HEK293 (cell line): ENCODE measurements at regions not wholly inside any gene's neighbourhood (a gene's known extent, or its start where the extent isn't known, plus 50 kb on each side); places are given as distances from the start of the nearest gene placed in this dataset.

Experiments
- CTCF ChIA-PET: fragments of 350-600 bp; formaldehyde crosslinking; extraction: SDS; loops from one replicate; lab custom pipeline; 2021; ENCODE audit warnings: antibody characterized with exemption; lab: Yijun Ruan, JAX
- POLR2A ChIA-PET: fragments of 300-600 bp; formaldehyde crosslinking; extraction: SDS; loops from one replicate; lab custom pipeline; 2020; ENCODE audit warnings: antibody characterized with exemption, inconsistent platforms; lab: Yijun Ruan, JAX
- H3K27ac ChIP-seq: fragments of 200-500 bp; sonication (Bioruptor generic); 2 replicates; pipeline ENCODE4 v1.5.1; 2014; ENCODE audit warnings: low read depth, low read length, control low read depth, inconsistent platforms; ENCODE audit errors: extremely low read depth
- H3K36me3 ChIP-seq, 2 experiments: fragments of 200-500 bp in 1 of 2; sonication (Bioruptor generic) in 1 of 2; 1 replicate in 1 of 2; 2 replicates in 1 of 2; pipeline ENCODE4 v1.5.1; 2014 to 2017; ENCODE audit warnings: inconsistent platforms in 2 of 2, low read length in 2 of 2; ENCODE audit not compliant: control insufficient read depth in 2 of 2, insufficient read depth in 1 of 2
- H3K4me1 ChIP-seq: fragments of 200-500 bp; sonication (Bioruptor generic); 2 replicates; pipeline ENCODE4 v1.5.1; 2014; ENCODE audit warnings: mild to moderate bottlenecking, low read length, inconsistent platforms; ENCODE audit not compliant: control insufficient read depth, insufficient read depth
- H3K4me3 ChIP-seq: 2 replicates; pipeline ENCODE4 v1.5.1; 2011; ENCODE audit warnings: low read depth, mild to moderate bottlenecking, control low read depth, low read length, moderate library complexity
- H3K9me3 ChIP-seq: fragments of 200-500 bp; sonication (Bioruptor generic); 2 replicates; pipeline ENCODE4 v1.5.1; 2014; ENCODE audit warnings: low read depth, low read length, inconsistent platforms; ENCODE audit not compliant: control insufficient read depth, insufficient read depth
- AEBP2 ChIP-seq: fragments of 450-650 bp; formaldehyde crosslinking; IDR thresholded peaks from 2 replicates; pipeline ENCODE4 v1.5.1; 2016; ENCODE audit warnings: missing biosample characterization, missing genetic modification characterization, borderline replicate concordance
- BCL11B ChIP-seq: fragments of 450-650 bp; formaldehyde crosslinking; IDR thresholded peaks from 2 replicates; pipeline ENCODE4 v1.5.1; 2016; ENCODE audit warnings: low read depth, missing biosample characterization, missing genetic modification characterization
- GFI1B ChIP-seq: fragments of 450-650 bp; formaldehyde crosslinking; IDR thresholded peaks from 2 replicates; pipeline ENCODE4 v1.5.1; 2016; ENCODE audit warnings: missing biosample characterization, missing genetic modification characterization
- GLI4 ChIP-seq: fragments of 450-650 bp; formaldehyde crosslinking; IDR thresholded peaks from 2 replicates; pipeline ENCODE4 v1.5.1; 2016; ENCODE audit warnings: missing biosample characterization, missing genetic modification characterization
- GLIS1 ChIP-seq: fragments of 450-650 bp; formaldehyde crosslinking; IDR thresholded peaks from 2 replicates; pipeline ENCODE4 v1.5.1; 2016; ENCODE audit warnings: missing biosample characterization, missing genetic modification characterization
- GLIS2 ChIP-seq: fragments of 450-650 bp; formaldehyde crosslinking; IDR thresholded peaks from 2 replicates; pipeline ENCODE4 v1.5.1; 2016; ENCODE audit warnings: missing biosample characterization, missing genetic modification characterization
- KLF7 ChIP-seq: fragments of 450-650 bp; formaldehyde crosslinking; IDR thresholded peaks from 2 replicates; pipeline ENCODE4 v1.5.1; 2016; ENCODE audit warnings: missing biosample characterization, missing genetic modification characterization, borderline replicate concordance
- OSR2 ChIP-seq: fragments of 450-650 bp; formaldehyde crosslinking; IDR thresholded peaks from 2 replicates; pipeline ENCODE4 v1.5.1; 2016; ENCODE audit warnings: missing biosample characterization, missing genetic modification characterization
- PRDM1 ChIP-seq: fragments of 450-650 bp; formaldehyde crosslinking; IDR thresholded peaks from 2 replicates; pipeline ENCODE4; 2016; ENCODE audit warnings: missing biosample characterization, missing genetic modification characterization
- RBAK ChIP-seq: fragments of 450-650 bp; formaldehyde crosslinking; IDR thresholded peaks from 2 replicates; pipeline ENCODE4 v1.5.1; 2016; ENCODE audit warnings: missing biosample characterization, missing genetic modification characterization
- WT1 ChIP-seq: fragments of 450-650 bp; formaldehyde crosslinking; IDR thresholded peaks from 2 replicates; pipeline ENCODE4 v1.5.1; 2016; ENCODE audit warnings: missing biosample characterization, missing genetic modification characterization
- ZBTB44 ChIP-seq: fragments of 450-650 bp; IDR thresholded peaks from 2 replicates; pipeline ENCODE4 v1.5.1; 2018; ENCODE audit warnings: missing biosample characterization, mild to moderate bottlenecking, missing genetic modification characterization
- ZFP3 ChIP-seq: fragments of 450-650 bp; formaldehyde crosslinking; IDR thresholded peaks from 2 replicates; pipeline ENCODE4 v1.5.1; 2016; ENCODE audit warnings: low read depth, missing biosample characterization, missing genetic modification characterization
- ZIC2 ChIP-seq: fragments of 450-650 bp; formaldehyde crosslinking; IDR thresholded peaks from 2 replicates; pipeline ENCODE4 v1.5.1; 2016; ENCODE audit warnings: missing biosample characterization, missing genetic modification characterization
- ZNF140 ChIP-seq: fragments of 450-650 bp; formaldehyde crosslinking; IDR thresholded peaks from 2 replicates; pipeline ENCODE4 v1.5.1; 2016; ENCODE audit warnings: missing biosample characterization, missing genetic modification characterization
- ZNF16 ChIP-seq: fragments of 450-650 bp; formaldehyde crosslinking; IDR thresholded peaks from 2 replicates; pipeline ENCODE4 v1.5.1; 2016; ENCODE audit warnings: low read depth, missing biosample characterization, missing genetic modification characterization
- ZNF175 ChIP-seq: fragments of 450-650 bp; formaldehyde crosslinking; IDR thresholded peaks from 2 replicates; pipeline ENCODE4 v1.5.1; 2016; ENCODE audit warnings: missing biosample characterization, missing genetic modification characterization
- ZNF19 ChIP-seq: fragments of 450-650 bp; formaldehyde crosslinking; IDR thresholded peaks from 2 replicates; pipeline ENCODE4; 2016; ENCODE audit warnings: missing biosample characterization, missing genetic modification characterization, low read depth
- ZNF2 ChIP-seq: fragments of 450-650 bp; formaldehyde crosslinking; IDR thresholded peaks from 2 replicates; pipeline ENCODE4 v1.5.1; 2016; ENCODE audit warnings: missing biosample characterization, missing genetic modification characterization
- ZNF211 ChIP-seq: fragments of 450-650 bp; formaldehyde crosslinking; IDR thresholded peaks from 2 replicates; pipeline ENCODE4 v1.5.1; 2016; ENCODE audit warnings: low read depth, missing biosample characterization, missing genetic modification characterization
- ZNF221 ChIP-seq: fragments of 450-650 bp; formaldehyde crosslinking; IDR thresholded peaks from 2 replicates; pipeline ENCODE4 v1.5.1; 2017; ENCODE audit warnings: missing biosample characterization, missing genetic modification characterization, borderline replicate concordance
- ZNF311 ChIP-seq: fragments of 450-650 bp; formaldehyde crosslinking; IDR thresholded peaks from 2 replicates; pipeline ENCODE4 v1.5.1; 2017; ENCODE audit warnings: missing biosample characterization, missing genetic modification characterization, borderline replicate concordance
- ZNF354C ChIP-seq: fragments of 450-650 bp; formaldehyde crosslinking; IDR thresholded peaks from 2 replicates; pipeline ENCODE4 v1.5.1; 2016; ENCODE audit warnings: missing biosample characterization, missing genetic modification characterization, low read depth, borderline replicate concordance
- ZNF449 ChIP-seq: fragments of 450-650 bp; formaldehyde crosslinking; IDR thresholded peaks from 2 replicates; pipeline ENCODE4 v1.5.1; 2017; ENCODE audit warnings: missing biosample characterization, mild to moderate bottlenecking, missing genetic modification characterization, moderate library complexity
- ZNF544 ChIP-seq: fragments of 450-650 bp; formaldehyde crosslinking; IDR thresholded peaks from 2 replicates; pipeline ENCODE4 v1.5.0; 2017; ENCODE audit warnings: missing biosample characterization, missing genetic modification characterization
- ZNF548 ChIP-seq: fragments of 450-650 bp; formaldehyde crosslinking; IDR thresholded peaks from 2 replicates; pipeline ENCODE4 v1.5.1; 2016; ENCODE audit warnings: missing biosample characterization, missing genetic modification characterization
- ZNF692 ChIP-seq: fragments of 450-650 bp; formaldehyde crosslinking; IDR thresholded peaks from 2 replicates; pipeline ENCODE4 v1.5.1; 2016; ENCODE audit warnings: missing biosample characterization, missing genetic modification characterization
- ZNF830 ChIP-seq: fragments of 450-650 bp; IDR thresholded peaks from 2 replicates; pipeline ENCODE4 v1.5.0; 2018; ENCODE audit warnings: missing biosample characterization, missing genetic modification characterization, low read depth, mild to moderate bottlenecking, moderate library complexity
- TF ChIP-seq, protein P1 (sequence below): fragments of 450-650 bp; formaldehyde crosslinking; IDR thresholded peaks from 2 replicates; pipeline ENCODE4 v1.5.1; 2016; ENCODE audit warnings: missing biosample characterization, missing genetic modification characterization, low read depth

- TF ChIP-seq GLIS2 (tag by site-specific recombination): no peak
Observed at GRCh38 chrX:147626605-147627004, 285.1 kb upstream of the FMR1 start (continued).

- H3K4me1 ChIP-seq: no peaks in the 10 kb centered on the region
- ChIA-PET CTCF (no interaction called here), POLR2A (no interaction called here)
- no peak overlapping the region for H3K4me3 ChIP-seq
- H3K9me3 ChIP-seq: no peaks in the 10 kb centered on the region
- H3K36me3 ChIP-seq: no peaks in the 10 kb centered on the region
- no peak overlapping the region for H3K27ac ChIP-seq
- no peak for TF ChIP-seq GLIS1 (tag by site-specific recombination)
- no peak for TF ChIP-seq ZNF830
- TF ChIP-seq ZNF175 (tag by site-specific recombination): no peak
- TF ChIP-seq ZBTB44 (tag by site-specific recombination): no peak
- no peak for TF ChIP-seq RBAK (tag by site-specific recombination)
- TF ChIP-seq ZNF311 (tag by site-specific recombination): no peak
- TF ChIP-seq ZNF16 (tag by site-specific recombination): no peak
- TF ChIP-seq ZIC2 (tag by site-specific recombination): no peak
- TF ChIP-seq ZNF211 (tag by site-specific recombination): no peak
- TF ChIP-seq, all 188 proteins: peak for 0
Observed at GRCh38 chrX:147635186-147635585, 276.5 kb upstream of the FMR1 start.

DNA sequence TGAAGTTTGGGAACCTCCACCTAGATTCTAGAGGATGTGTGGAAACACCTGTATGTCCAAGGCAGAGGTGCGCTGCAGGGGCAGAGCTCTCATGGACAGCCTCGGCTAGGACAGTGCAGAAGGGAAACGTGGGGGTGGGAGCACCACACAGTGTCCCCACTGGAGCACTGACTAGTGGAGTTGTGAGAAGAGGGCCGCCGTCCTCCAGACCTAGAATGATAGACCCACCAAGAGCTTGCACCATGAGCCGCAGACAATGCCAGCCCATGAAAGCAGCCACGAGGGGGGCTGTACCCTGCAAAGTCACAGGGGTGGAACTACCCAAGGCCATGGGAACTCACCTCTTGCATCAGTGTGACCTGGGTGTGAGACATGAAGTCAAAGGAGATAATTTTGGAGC is 274.5 kb upstream of the FMR1 start:
- TF ChIP-seq AEBP2 (tag by site-specific recombination) (no peak), WT1 (no peak), OSR2 (tag by site-specific recombination) (no peak), GFI1B (no peak), ZNF544 (tag by site-specific recombination) (no peak), ZNF354C (no peak), KLF7 (tag by site-specific recombination) (no peak), PRDM1 (tag by site-specific recombination) (no peak), ZNF19 (tag by site-specific recombination) (no peak), GLI4 (no peak), ZFP3 (tag by site-specific recombination) (no peak), ZNF221 (tag by site-specific recombination) (no peak), BCL11B (tag by site-specific recombination) (no peak), ZNF449 (no peak), ZNF692 (no peak), ZNF2 (tag by site-specific recombination) (no peak), ZNF548 (tag by site-specific recombination) (no peak), ZNF140 (tag by site-specific recombination) (no peak)
- TF ChIP-seq, protein P1, sequence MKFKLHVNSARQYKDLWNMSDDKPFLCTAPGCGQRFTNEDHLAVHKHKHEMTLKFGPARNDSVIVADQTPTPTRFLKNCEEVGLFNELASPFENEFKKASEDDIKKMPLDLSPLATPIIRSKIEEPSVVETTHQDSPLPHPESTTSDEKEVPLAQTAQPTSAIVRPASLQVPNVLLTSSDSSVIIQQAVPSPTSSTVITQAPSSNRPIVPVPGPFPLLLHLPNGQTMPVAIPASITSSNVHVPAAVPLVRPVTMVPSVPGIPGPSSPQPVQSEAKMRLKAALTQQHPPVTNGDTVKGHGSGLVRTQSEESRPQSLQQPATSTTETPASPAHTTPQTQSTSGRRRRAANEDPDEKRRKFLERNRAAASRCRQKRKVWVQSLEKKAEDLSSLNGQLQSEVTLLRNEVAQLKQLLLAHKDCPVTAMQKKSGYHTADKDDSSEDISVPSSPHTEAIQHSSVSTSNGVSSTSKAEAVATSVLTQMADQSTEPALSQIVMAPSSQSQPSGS (tag by site-specific recombination): no peak
- Histone ChIP-seq H3K4me1 (no peaks in the 10 kb centered on the region), H3K27ac (no peak overlapping the region), H3K9me3 (no peaks in the 10 kb centered on the region), H3K36me3 (no peaks in the 10 kb centered on the region), H3K4me3 (no peak overlapping the region)
- ChIA-PET POLR2A (no interaction called here), CTCF (no interaction called here)
